HepG2 (cell line): ENCODE measurements at regions not wholly inside any gene's neighbourhood (a gene's known extent, or its start where the extent isn't known, plus 50 kb on each side); places are given as distances from the start of the nearest gene placed in this dataset.
A peak's percentile ranks its signal among the peaks of the same experiment; 100 is the strongest.

Experiments
- EEA1 ChIP-seq: sonication (generic); formaldehyde crosslinking; IDR thresholded peaks from 2 replicates; pipeline ENCODE4 v1.5.1; 2020; ENCODE audit warnings: mild to moderate bottlenecking, missing genetic modification reagents, borderline replicate concordance
- EP300 ChIP-seq, 3 experiments: sonication (generic) in 1 of 3; formaldehyde crosslinking in 1 of 3; IDR thresholded peaks; 2 replicates each; pipeline versions ENCODE4 v1.5.1 to v1.6.1; 2011 to 2020; ENCODE audit warnings: low read depth in 2 of 3, low read length in 2 of 3, borderline replicate concordance in 1 of 3, improper control_type of control experiment in 1 of 3, mild to moderate bottlenecking in 1 of 3, missing genetic modification reagents in 1 of 3, moderate library complexity in 1 of 3
- FOXK1 ChIP-seq: sonication (generic); formaldehyde crosslinking; IDR thresholded peaks from 2 replicates; pipeline ENCODE4 v1.4.0; 2020; ENCODE audit warnings: low read depth, missing genetic modification reagents, borderline replicate concordance
- GABPA ChIP-seq, 2 experiments: IDR thresholded peaks; 2 replicates each; pipeline ENCODE4 v1.6.1; 2011 to 2016; ENCODE audit warnings: low read depth in 2 of 2, low read length in 1 of 2, missing biosample characterization in 1 of 2, missing genetic modification characterization in 1 of 2
- HDAC2 ChIP-seq: sonication (generic); formaldehyde crosslinking; IDR thresholded peaks from 2 replicates; pipeline ENCODE4 v1.4.0; 2020; ENCODE audit warnings: missing genetic modification reagents
- HNF4A ChIP-seq: sonication (generic); formaldehyde crosslinking; IDR thresholded peaks from 2 replicates; pipeline ENCODE4 v1.4.0; 2020; ENCODE audit warnings: missing genetic modification reagents
- IRX3 ChIP-seq: sonication (generic); formaldehyde crosslinking; IDR thresholded peaks from 2 replicates; pipeline ENCODE4 v1.8.1; 2023; ENCODE audit warnings: mild to moderate bottlenecking, low read depth, missing genetic modification reagents, borderline replicate concordance
- KLF12 ChIP-seq: sonication (generic); formaldehyde crosslinking; IDR thresholded peaks from 2 replicates; pipeline ENCODE4 v1.4.0; 2020; ENCODE audit warnings: missing genetic modification reagents, borderline replicate concordance
- MIXL1 ChIP-seq: IDR thresholded peaks from 2 replicates; pipeline ENCODE4 v1.6.1; 2016
- NFYB ChIP-seq: sonication (generic); formaldehyde crosslinking; IDR thresholded peaks from 2 replicates; pipeline ENCODE4 v1.4.0; 2020; ENCODE audit warnings: missing genetic modification reagents
- NR2F2 ChIP-seq: IDR thresholded peaks from 2 replicates; pipeline ENCODE4 v1.6.1; 2012; ENCODE audit warnings: low read depth, inconsistent platforms, borderline replicate concordance
- ONECUT2 ChIP-seq: sonication (generic); formaldehyde crosslinking; IDR thresholded peaks from 2 replicates; pipeline ENCODE4 v1.4.0; 2020; ENCODE audit warnings: missing genetic modification reagents
- RARA ChIP-seq: IDR thresholded peaks from 2 replicates; pipeline ENCODE4 v1.6.1; 2016; ENCODE audit warnings: missing genetic modification reagents, missing compliant biosample characterization
- SIN3A ChIP-seq: IDR thresholded peaks from 2 replicates; pipeline ENCODE4 v1.6.1; 2011; ENCODE audit warnings: low read depth, mild to moderate bottlenecking, control low read depth, low read length, borderline replicate concordance
- ZBTB38 ChIP-seq: sonication (generic); formaldehyde crosslinking; IDR thresholded peaks from 2 replicates; pipeline ENCODE4 v1.5.1; 2020; ENCODE audit warnings: mild to moderate bottlenecking, missing genetic modification reagents
- ZNF317 ChIP-seq: sonication (generic); formaldehyde crosslinking; IDR thresholded peaks from 2 replicates; pipeline ENCODE4 v1.5.0; 2020; ENCODE audit warnings: mild to moderate bottlenecking, missing genetic modification reagents
- ZNF350 ChIP-seq: sonication (generic); formaldehyde crosslinking; IDR thresholded peaks from 2 replicates; pipeline ENCODE4 v1.4.0; 2020; ENCODE audit warnings: mild to moderate bottlenecking, low read depth, missing genetic modification reagents, borderline replicate concordance
- ZNF839 ChIP-seq: sonication (generic); formaldehyde crosslinking; IDR thresholded peaks from 2 replicates; pipeline ENCODE4 v1.4.0; 2020; ENCODE audit warnings: missing genetic modification reagents, mild to moderate bottlenecking, borderline replicate concordance
- ZNF878 ChIP-seq: sonication (generic); formaldehyde crosslinking; IDR thresholded peaks from 2 replicates; pipeline ENCODE4 v1.8.1; 2023; ENCODE audit warnings: mild to moderate bottlenecking, missing genetic modification reagents, moderate library complexity
- TF ChIP-seq, protein P1 (sequence below): sonication (generic); formaldehyde crosslinking; IDR thresholded peaks from 2 replicates; pipeline ENCODE4 v1.4.0; 2020; ENCODE audit warnings: missing genetic modification reagents
- TF ChIP-seq, protein P2 (sequence below): IDR thresholded peaks from 2 replicates; pipeline ENCODE4 v1.4.0; 2020; ENCODE audit warnings: mild to moderate bottlenecking, missing genetic modification reagents
- TF ChIP-seq, protein P3 (sequence below): sonication (generic); formaldehyde crosslinking; IDR thresholded peaks from 2 replicates; pipeline ENCODE4 v1.8.1; 2023; ENCODE audit warnings: mild to moderate bottlenecking, moderate library complexity, missing genetic modification reagents

DNA sequence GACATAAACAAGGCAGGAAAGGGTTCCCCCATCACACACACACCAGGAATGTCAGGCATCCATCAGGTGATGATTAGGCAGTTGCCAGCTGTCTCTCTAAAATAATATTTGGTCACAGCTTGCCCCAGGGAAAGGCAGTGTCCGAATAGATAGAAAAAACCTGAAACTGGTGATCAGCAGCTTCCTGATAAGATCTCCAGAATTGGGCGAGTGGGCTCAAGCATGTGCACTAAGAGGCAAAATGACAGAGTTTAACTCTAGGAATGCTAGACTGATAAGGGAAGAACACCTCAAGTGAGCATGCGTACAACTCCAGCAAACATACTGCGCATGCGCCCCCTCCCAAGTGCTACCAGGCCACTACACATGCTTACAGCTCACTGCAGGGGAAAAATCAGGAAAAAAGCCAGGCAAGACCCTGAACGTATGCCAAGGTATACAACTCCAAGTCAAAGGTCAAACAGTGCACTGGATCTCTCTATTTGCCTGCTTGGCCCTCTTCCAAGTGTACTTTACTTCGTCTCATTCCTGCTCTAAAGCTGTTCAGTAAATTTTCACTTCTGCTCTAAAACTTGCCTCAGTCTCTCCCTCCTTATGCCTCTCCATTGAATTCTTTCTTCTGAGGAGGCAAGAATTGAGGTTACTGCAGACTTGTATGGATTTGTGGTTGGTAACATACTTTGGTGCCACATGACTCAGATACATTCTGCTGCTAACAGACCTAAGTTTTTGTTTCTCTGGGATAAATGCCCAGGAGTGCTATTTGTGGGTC lies 73.5 kb upstream of the VASH1 start (continued):
- TF ChIP-seq, protein P1, sequence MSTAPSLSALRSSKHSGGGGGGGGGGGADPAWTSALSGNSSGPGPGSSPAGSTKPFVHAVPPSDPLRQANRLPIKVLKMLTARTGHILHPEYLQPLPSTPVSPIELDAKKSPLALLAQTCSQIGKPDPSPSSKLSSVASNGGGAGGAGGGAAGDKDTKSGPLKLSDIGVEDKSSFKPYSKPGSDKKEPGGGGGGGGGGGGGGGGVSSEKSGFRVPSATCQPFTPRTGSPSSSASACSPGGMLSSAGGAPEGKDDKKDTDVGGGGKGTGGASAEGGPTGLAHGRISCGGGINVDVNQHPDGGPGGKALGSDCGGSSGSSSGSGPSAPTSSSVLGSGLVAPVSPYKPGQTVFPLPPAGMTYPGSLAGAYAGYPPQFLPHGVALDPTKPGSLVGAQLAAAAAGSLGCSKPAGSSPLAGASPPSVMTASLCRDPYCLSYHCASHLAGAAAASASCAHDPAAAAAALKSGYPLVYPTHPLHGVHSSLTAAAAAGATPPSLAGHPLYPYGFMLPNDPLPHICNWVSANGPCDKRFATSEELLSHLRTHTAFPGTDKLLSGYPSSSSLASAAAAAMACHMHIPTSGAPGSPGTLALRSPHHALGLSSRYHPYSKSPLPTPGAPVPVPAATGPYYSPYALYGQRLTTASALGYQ (CRISPR knock-in tag): peak; percentile 43; the same call in 1 of the 2 replicates
- TF ChIP-seq HNF4A (peak; percentile 93), SIN3A (no peak), RARA (peak; percentile 70), ZNF317 (CRISPR knock-in tag) (no peak), NFYB (CRISPR knock-in tag) (no peak), KLF12 (CRISPR knock-in tag) (no peak), ZNF839 (no peak), NR2F2 (peak; percentile 92), EEA1 (no peak), ZNF350 (CRISPR knock-in tag) (peak; percentile 73; the same call in 1 of the 2 replicates), HDAC2 (CRISPR knock-in tag) (peak; percentile 86), GABPA (IDR thresholded peaks at IDR 0.05; ENCODE audit: low read depth, low read length) (no peak), GABPA (CRISPR knock-in tag; IDR thresholded peaks at IDR 0.05; ENCODE audit: low read depth) (peak; percentile 36; the same call in 1 of the 2 replicates), EP300 (IDR thresholded peaks at IDR 0.05; ENCODE audit: low read depth in 2 of 2, low read length in 2 of 2) (peak in 1 of 2 experiments; percentile 84; a peak in 2 of 4 replicates), EP300 (CRISPR knock-in tag; IDR thresholded peaks at IDR 0.05; ENCODE audit: borderline replicate concordance) (no peak), FOXK1 (CRISPR knock-in tag) (peak; percentile 66; the same call in 1 of the 2 replicates), ONECUT2 (CRISPR knock-in tag) (no peak), MIXL1 (CRISPR knock-in tag) (0 out of 2 replicates have a peak, but pooled peaks have one; percentile 11), ZBTB38 (no peak), IRX3 (CRISPR knock-in tag) (no peak), ZNF878 (peak; percentile 61; the same call in 1 of the 2 replicates)
- TF ChIP-seq, protein P2, sequence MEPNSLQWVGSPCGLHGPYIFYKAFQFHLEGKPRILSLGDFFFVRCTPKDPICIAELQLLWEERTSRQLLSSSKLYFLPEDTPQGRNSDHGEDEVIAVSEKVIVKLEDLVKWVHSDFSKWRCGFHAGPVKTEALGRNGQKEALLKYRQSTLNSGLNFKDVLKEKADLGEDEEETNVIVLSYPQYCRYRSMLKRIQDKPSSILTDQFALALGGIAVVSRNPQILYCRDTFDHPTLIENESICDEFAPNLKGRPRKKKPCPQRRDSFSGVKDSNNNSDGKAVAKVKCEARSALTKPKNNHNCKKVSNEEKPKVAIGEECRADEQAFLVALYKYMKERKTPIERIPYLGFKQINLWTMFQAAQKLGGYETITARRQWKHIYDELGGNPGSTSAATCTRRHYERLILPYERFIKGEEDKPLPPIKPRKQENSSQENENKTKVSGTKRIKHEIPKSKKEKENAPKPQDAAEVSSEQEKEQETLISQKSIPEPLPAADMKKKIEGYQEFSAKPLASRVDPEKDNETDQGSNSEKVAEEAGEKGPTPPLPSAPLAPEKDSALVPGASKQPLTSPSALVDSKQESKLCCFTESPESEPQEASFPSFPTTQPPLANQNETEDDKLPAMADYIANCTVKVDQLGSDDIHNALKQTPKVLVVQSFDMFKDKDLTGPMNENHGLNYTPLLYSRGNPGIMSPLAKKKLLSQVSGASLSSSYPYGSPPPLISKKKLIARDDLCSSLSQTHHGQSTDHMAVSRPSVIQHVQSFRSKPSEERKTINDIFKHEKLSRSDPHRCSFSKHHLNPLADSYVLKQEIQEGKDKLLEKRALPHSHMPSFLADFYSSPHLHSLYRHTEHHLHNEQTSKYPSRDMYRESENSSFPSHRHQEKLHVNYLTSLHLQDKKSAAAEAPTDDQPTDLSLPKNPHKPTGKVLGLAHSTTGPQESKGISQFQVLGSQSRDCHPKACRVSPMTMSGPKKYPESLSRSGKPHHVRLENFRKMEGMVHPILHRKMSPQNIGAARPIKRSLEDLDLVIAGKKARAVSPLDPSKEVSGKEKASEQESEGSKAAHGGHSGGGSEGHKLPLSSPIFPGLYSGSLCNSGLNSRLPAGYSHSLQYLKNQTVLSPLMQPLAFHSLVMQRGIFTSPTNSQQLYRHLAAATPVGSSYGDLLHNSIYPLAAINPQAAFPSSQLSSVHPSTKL (CRISPR knock-in tag): peak; percentile 90
- TF ChIP-seq, protein P3, sequence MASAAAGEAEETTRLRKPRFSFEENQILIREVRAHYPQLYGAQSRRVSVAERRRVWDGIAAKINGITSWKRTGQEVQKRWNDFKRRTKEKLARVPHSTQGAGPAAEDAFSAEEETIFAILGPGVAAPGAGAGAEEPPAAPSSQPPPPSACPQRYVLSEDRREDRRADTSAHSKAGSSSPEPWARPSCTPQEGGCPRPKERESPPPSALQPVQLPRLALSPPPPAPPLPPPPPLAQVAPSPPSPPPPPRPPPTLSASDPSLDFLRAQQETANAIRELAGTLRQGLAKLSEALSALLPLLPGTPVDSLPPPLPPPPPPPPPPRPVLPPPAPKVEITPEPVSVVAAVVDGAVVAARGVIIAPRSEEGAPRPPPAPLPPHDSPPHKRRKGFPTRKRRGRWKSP (CRISPR knock-in tag): peak; percentile 52; the same call in 1 of the 2 replicates
